Epithelial cell of prostate (primary cell): ENCODE measurements at regions not wholly inside any gene's neighbourhood (a gene's known extent, or its start where the extent isn't known, plus 50 kb on each side); places are given as distances from the start of the nearest gene placed in this dataset.
A peak's percentile ranks its signal among the peaks of the same experiment; 100 is the strongest.
"Not testable (repeated sequence)": the region's sequence is repeated elsewhere in the genome, so short reads cannot be mapped to it uniquely, and the experiment has no call there.

ENCODE experiments used
- DNase-seq: peaks from one replicate; pipeline ENCODE4 v3.0.0-alpha.2; 2011; ENCODE audit warnings: low read depth, low spot score
- H3K27ac ChIP-seq: fragments of 450-650 bp; 2 replicates; pipeline ENCODE4 v1.5.1; 2017; ENCODE audit warnings: mild to moderate bottlenecking

DNA sequence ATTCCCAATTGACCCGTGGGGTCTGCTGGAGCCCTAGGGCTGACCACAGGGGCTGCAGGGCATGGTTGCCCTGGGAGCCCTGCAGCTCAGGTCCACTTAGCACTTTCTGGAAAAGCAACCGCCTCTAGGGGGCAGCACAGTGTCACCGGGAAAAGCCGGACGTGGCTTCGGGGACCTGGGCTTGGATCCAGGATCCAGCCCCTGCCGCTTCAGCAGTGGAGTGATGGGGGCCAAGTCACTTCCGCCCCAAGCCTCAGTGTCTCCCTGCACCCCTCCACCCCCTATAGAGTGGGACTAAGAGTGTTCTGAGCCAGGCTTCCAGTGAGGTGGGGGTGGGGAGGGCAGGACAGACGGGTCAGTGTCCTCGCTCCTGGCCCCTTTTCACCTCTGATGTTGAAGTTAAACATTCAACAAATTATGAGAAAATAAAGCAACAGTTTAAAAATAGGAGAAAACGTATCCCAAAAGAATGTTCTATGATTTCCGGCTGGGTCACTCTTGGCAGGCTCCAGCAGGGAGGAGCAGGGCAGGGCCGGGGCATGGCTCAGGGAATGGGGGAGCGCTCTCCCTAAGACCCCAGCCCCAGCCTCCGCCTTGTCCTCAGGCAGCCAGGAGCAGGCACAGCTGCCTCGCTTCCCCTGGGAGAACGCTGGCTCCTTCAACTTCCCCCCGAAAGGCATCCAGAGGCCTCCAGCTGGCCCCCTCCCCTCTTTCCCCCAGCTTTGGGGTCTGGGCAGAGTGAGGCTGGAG lies 96.5 kb upstream of the FGF3 start:
- H3K27ac ChIP-seq: peak overlapping the region; percentile 91

DNA sequence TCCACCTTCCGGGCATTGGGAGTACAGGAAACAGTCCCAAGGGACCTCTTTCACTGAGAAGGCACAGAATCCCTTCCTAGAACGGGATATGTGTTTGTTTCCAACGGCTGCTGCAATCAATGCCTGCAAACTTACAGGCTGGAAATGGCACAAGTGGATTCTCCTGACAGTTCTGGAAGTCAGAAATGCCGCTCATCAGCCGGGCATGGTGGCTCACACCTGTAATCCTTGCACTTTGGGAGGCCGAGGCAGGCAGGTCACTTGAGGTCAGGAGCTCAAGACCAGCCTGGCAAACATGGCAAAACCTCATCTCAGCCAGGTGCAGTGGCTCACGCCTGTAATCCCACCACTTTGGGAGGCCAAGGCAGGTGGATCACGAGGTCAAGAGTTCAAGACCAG lies 97.0 kb upstream of the FGF3 start:
- not testable (repeated sequence) for DNase-seq
- H3K27ac ChIP-seq: peak overlapping the region; percentile 91

More for the DNA sequence above, 96.5 kb upstream of the FGF3 start:
- DNase-seq: no peak

DNA sequence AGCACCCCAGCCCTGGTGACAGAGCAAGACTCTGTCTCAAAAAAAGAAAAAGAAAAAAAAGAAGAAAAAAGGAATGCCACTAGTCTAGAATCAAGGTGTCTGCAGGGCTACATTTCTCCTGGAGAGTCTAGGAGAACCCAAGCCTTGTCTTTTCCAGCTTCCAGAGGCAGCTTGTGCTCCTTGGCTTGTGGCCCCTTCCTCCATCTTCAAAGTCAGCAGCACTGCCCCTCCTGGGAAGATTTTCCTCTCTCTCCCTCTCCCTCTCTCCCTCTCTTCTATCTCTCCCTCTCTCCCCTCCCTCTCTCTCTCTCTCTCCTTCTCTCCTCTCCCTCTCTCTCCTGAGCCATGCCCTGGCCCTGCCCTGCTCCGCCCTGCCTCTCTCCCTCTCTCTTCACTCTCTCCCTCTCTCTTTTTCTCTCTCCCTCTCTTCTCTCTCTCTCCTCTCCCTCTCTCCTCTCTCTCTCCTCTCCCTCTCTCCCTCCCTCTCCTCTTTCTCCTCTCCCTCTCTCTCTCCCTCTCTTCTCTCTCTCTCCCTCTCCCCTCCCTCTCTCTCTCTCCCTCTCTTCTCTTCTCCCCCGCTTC lies 97.7 kb upstream of the FGF3 start:
- no peak for DNase-seq
- no peak overlapping the region for H3K27ac ChIP-seq

- H3K27ac ChIP-seq: no peak overlapping the region
- DNase-seq: no peak
Measured at GRCh38 chr11:69917529-69917928, 98.3 kb upstream of the FGF3 start.

DNA sequence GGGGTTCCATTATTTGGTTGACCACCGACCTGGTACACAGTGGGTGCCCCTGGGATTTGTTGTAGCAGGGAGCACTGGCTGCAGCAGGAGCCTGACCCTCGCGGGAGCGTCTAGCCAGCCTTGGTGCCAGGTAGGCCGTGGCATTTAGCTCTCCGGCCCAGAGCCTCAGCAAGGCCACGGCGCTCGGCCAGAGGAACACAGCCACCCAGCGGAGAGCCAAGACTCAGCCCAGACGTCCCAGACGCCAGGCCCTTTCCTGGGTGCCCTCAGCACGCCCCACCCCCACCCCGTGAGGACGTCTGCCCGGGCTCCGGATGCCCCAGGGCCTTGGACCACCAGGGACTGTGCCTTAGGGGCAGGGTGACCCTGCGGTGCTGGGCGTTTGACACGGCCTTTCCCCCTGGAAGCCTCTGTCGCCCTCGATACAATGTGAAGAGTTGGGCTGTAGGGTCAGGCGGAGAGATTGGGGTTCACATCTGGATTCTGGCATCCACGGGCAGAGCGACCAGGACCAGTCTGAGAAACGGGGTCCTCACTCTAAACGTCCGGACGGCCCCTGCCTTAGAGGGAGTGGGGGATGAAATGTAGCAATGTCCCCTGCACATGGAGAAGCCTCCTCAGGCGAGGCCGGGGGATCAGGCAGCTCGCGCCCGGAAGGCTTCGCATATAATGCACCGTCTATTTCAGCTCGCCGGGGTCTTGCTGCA lies 99.2 kb upstream of the FGF3 start:
- H3K27ac ChIP-seq: no peak overlapping the region
- DNase-seq: no peak

- H3K27ac ChIP-seq: no peak overlapping the region
- DNase-seq: no peak
Measured at GRCh38 chr11:69918938-69919650, 99.9 kb upstream of the FGF3 start.

- no peak overlapping the region for H3K27ac ChIP-seq
- no peak for DNase-seq
Measured at GRCh38 chr11:69919659-69920344, 100.6 kb upstream of the FGF3 start.

GRCh38 chr11:69920345-69921127 lies 101.3 kb upstream of the FGF3 start:
- no peak overlapping the region for H3K27ac ChIP-seq
- no peak for DNase-seq

DNA sequence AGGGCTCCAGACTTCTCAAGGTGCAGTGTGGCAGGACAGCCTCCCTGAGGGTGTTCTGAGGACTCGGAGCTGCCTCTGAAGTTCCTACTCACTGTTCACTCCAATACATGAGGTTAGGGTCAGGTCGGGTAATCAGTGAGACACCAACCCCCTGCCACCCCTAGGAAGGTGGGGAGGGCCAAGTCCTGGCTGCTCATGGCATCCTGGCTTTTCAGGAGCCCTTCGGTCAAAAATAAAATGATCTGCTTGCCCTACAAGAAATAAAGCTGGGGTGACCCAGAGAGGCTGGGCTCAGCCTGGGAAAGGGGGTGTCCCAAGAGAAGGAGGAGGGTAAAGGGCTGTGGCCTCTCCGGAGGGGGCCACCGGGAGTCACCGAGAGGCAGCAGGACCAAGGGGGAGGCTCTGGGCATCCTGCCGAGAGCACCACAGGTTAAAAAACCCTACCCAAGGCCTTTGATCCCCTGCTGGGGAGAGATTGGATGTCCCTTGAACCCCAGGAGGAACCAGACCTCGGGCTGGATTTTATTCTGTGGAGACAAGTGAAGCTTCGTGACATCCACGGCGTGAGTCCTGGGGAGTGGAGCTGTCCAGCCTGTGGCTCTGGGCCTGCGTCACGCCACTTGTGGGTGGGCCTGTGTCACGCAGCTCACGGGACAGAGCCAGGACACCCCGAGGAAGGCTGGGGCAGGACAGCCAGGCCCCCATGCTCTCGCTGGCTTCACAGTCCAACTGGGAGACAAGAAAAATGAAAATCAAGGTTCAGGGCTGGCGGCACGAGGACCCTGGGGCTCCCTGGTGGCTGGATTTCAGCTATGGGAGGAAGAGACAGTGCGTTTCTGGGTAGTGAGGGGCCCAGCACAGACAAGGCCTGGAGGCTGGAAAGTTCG lies 102.2 kb upstream of the FGF3 start:
- no peak for DNase-seq
- no peak overlapping the region for H3K27ac ChIP-seq

DNA sequence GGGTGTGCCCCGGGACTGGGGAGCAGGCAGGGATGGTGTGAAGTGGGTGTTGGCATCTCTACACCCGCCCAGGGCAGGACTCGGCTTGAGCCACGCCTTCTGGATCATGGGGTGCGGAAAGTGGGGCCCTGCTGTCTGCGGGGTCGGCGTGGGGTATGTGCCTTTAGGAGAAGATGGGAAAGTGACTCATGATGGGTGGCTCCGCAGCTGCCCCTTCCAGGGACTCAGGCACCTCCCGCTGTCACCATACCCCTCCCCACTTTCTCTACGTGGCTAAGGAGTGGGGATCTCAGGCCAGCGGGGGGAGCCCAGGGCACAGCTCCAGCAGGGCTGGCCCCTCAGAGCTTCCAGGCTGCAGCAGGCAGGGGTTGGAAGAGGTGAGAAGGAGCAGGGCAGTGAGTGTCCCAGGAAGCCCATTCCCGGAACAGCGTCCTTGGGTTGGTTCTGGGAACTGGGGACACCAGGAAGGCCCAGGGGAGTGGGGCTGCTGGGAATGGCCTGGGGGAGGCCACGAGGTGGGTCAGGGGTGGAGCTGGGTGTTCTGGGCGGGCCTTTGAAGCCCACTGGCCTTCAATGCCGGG lies 102.9 kb upstream of the FGF3 start:
- no peak for DNase-seq
- H3K27ac ChIP-seq: no peak overlapping the region

GRCh38 chr11:69922596-69923111 lies 103.4 kb upstream of the FGF3 start:
- H3K27ac ChIP-seq: no peak overlapping the region
- no peak for DNase-seq

DNA sequence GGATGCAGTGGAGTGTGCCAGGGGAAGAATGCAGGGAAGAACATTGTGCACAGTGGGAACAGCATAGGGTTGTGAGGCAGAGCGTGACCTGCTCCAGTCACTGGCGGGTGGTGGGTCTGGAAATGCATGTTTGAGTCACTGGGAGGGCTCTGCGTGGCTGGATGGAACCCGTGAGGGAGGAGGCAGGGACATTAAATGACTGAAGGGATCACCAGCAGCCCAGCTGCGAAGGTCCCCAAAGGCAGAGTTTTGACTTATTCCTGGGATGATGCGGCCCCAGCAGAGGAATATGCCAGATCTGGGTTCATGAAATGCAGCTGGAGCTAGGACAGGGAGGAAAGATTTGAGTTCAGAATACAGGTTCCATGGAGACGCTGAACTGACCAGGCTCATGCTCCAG lies 104.0 kb upstream of the FGF3 start:
- H3K27ac ChIP-seq: no peak overlapping the region
- no peak for DNase-seq

GRCh38 chr11:69923641-69924307 lies 104.6 kb upstream of the FGF3 start:
- no peak for DNase-seq
- H3K27ac ChIP-seq: no peak overlapping the region

DNA sequence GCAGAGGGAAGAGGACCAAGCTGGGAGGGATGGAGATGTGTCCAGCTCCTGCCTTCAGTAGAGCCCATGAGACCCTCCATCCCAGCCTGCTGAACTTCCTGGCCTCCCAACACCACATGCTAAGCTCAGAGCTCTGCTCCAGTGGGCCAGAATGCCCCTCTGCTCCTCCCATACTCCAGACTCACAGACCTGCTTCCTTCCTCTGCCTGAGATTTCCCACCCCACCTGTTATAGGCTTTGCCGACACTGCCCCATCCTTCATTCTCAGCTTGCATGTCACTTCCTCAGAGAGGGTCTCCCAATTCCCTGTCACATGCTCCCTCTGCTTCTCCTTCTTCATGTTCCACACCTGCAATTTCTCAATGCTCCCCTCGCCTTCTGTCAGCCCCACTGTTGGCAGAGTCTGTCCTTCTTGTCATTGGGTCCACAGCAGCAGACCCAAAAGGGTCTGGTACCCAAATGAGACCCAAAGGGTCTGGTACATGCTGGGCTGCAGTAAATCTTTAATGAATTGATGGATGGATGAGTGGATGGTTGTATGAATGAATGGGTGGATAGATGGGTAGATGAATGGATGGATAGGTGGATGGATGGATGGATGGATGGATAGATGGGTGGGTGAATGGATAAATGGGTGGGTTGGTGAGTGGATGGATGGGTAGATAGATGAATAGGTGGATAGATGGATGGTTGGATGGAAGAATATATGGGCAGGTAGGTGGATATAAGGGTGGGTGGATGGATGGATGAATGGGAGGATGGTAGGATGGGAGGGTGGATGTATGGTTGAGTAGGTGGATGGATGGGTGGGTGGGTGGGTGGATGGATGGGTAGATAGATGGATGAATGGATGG lies 105.3 kb upstream of the FGF3 start:
- DNase-seq: no peak
- no peak overlapping the region for H3K27ac ChIP-seq

- no peak for DNase-seq
Measured at GRCh38 chr11:69925366-69926196, 106.4 kb upstream of the FGF3 start.

More at GRCh38 chr11:69925366-69926196, 106.4 kb upstream of the FGF3 start:
- H3K27ac ChIP-seq: no peak overlapping the region
